ENCODE measurements at regions not wholly inside any gene's neighbourhood (a gene's known extent, or its start where the extent isn't known, plus 50 kb on each side); places are given as distances from the start of the nearest gene placed in this dataset.

DNA sequence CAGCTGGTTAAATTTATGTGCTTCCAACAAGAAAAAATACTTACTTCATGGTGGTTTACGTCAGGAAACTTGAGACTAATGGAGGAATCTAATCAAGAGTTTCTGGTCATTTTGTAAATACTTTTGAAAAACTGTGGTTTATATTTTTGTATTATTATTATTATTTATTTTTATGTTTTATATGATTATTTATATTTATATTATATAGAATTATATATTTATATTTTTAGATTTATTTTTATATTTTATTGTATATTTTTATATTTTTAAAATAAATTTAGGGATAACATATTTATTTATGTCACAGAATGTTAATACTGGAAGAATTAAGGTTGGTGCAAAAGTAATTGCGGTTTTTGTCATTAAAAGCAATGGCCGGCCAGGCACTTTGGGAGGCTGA lies 474.5 kb upstream of the DDX18 start:
- TF ChIP-seq POLR2A (IDR thresholded peaks at IDR 0.05; ENCODE audit: low read depth, low read length) (no peak), TAF1 (IDR thresholded peaks at IDR 0.05; ENCODE audit: borderline replicate concordance, low read depth, low read length) (no peak)
